ENCODE measurements at regions not wholly inside any gene's neighbourhood (a gene's known extent, or its start where the extent isn't known, plus 50 kb on each side); places are given as distances from the start of the nearest gene placed in this dataset.

- no peak for TF ChIP-seq CTCF (conservative IDR thresholded peaks at IDR 0.05; ENCODE audit: low read length)
- no peak for TF ChIP-seq EZH2phosphoT487 (IDR thresholded peaks at IDR 0.05; ENCODE audit: borderline replicate concordance, low read depth, low read length)
These were observed 753.4 kb upstream of the FAM241A start for GRCh38 chr4:111391829-111392228.

All from OCI-LY7 (cell line).